Gastroesophageal sphincter (tissue), 4 donors: ENCODE measurements at regions not wholly inside any gene's neighbourhood (a gene's known extent, or its start where the extent isn't known, plus 50 kb on each side); places are given as distances from the start of the nearest gene placed in this dataset.

ENCODE experiments used
- ATAC-seq: fragments of 150-250 bp; one replicate; pipeline ENCODE4 v1.9.1; 2016; ENCODE audit warnings: mild to moderate bottlenecking, moderate library complexity
- H3K27ac ChIP-seq, 4 donors: fragments of 200-600 bp; sonication (generic) in 3 of 4; 1 replicate in 3 of 4; 2 replicates in 1 of 4; pipeline ENCODE4 v1.5.1; 2016 to 2019
- H3K27me3 ChIP-seq: fragments of 200-600 bp; sonication (generic); one replicate; pipeline ENCODE4 v1.5.1; 2019
- H3K36me3 ChIP-seq, 2 donors: fragments of 200-600 bp; sonication (generic); one replicate each; pipeline ENCODE4 v1.5.1; 2019; ENCODE audit warnings: control low read depth in 1 of 2
- H3K4me1 ChIP-seq, 3 donors: fragments of 200-600 bp; sonication (generic); 1 replicate in 2 of 3; 2 replicates in 1 of 3; pipeline ENCODE4 v1.5.1; 2016 to 2019; ENCODE audit warnings: control low read depth in 2 of 3
- H3K4me3 ChIP-seq, 2 donors: fragments of 200-600 bp; sonication (generic); one replicate each; pipeline ENCODE4 v1.5.1; 2019; ENCODE audit warnings: mild to moderate bottlenecking in 1 of 2, moderate library complexity in 1 of 2
- H3K9me3 ChIP-seq, 3 donors: fragments of 200-600 bp; sonication (generic); one replicate each; pipeline ENCODE4 v1.5.1; 2017 to 2019; ENCODE audit warnings: control low read depth in 2 of 3
- EP300 ChIP-seq: sonication (generic); formaldehyde crosslinking; IDR thresholded peaks from one replicate; pipeline ENCODE4 v1.6.1; 2017; ENCODE audit warnings: antibody characterized with exemption, mild to moderate bottlenecking
- POLR2A ChIP-seq, 2 donors: fragments of 450-650 bp; IDR thresholded peaks; one replicate each; pipeline ENCODE4 v1.6.1; 2017; ENCODE audit warnings: antibody characterized with exemption in 2 of 2, mild to moderate bottlenecking in 2 of 2, moderate library complexity in 1 of 2
- POLR2AphosphoS5 ChIP-seq: sonication (generic); formaldehyde crosslinking; IDR thresholded peaks from one replicate; pipeline ENCODE4 v1.6.1; 2017; ENCODE audit warnings: antibody characterized with exemption
- WGBS, 2 donors: methylation state at CpG; one replicate each; pipeline ENCODE4 v1.1.5; 2018; ENCODE audit warnings: low coverage in 1 of 2; 5-methylcytosine and 5-hydroxymethylcytosine counted together
- TF ChIP-seq, protein P1 (sequence below), 4 experiments: fragments of 200-600 bp in 2 of 4; fragments of 450-650 bp in 2 of 4; sonication (generic) in 1 of 4; IDR thresholded peaks; one replicate each; pipeline ENCODE4 v1.5.1; 2017 to 2019; ENCODE audit warnings: antibody characterized with exemption in 4 of 4, mild to moderate bottlenecking in 2 of 4, moderate library complexity in 2 of 4

DNA sequence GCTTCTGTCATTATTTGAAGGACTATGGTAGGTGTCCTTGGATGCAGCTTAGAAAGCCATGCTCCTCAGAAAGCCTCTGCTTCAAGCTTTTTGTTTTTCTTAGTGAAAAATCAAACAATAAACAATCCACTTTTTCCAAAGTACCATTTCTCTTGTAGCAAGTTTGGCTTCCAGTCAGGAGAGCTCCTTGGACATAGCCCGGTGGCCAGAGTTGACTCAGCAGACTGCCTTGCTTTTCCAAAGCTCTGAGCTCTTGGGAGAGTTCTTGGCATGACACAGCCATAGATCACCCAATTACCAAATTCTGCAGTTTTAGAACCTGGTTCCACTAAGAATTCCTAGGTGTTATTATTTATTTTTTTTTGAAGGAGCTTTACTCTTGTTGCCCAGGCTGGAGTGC, 189.4 kb upstream of the MTPN start:
- H3K4me3 ChIP-seq: no peak overlapping the region
- 25 to 89% methylated on average over 1 of the region's 1 CpG for WGBS, 2 donors
- no peaks in the 10 kb centered on the region for H3K36me3 ChIP-seq
- H3K9me3 ChIP-seq: no peaks in the 10 kb centered on the region
- H3K27ac ChIP-seq: no peak overlapping the region
- H3K4me1 ChIP-seq: no peaks in the 10 kb centered on the region
- no peaks in the 10 kb centered on the region for H3K27me3 ChIP-seq
- ATAC-seq: no peak
- no peak for TF ChIP-seq POLR2AphosphoS5
- TF ChIP-seq POLR2A (IDR thresholded peaks at IDR 0.05): no peak

DNA sequence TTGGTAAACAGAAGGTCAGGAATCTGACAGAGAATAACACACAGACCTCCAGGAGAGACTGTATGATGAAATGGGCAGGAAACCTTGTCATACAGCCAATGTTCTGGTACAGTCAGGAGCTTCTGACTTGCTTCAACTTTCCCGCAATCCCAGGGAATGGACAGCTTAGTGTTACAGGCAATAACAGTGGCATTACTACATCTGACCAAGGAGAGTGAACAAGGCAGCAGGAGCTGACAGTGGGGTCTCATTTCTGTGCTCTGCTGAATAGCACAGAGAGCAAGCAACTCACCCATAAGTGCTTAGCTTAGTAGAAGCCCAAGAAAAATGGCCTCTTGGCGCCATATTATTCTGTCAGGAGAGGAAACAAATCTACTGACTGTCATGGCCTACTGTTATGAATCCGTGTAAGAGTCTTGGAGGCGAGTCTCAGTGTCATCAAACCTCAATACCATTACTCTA, 186.2 kb upstream of the MTPN start:
- Histone ChIP-seq H3K27ac (no peak overlapping the region), H3K9me3 (no peaks in the 10 kb centered on the region), H3K36me3 (no peaks in the 10 kb centered on the region), H3K4me1 (no peaks in the 10 kb centered on the region), H3K27me3 (no peaks in the 10 kb centered on the region), H3K4me3 (no peak overlapping the region)
- ATAC-seq: no peak
- 92 to 100% methylated on average over 3 of the region's 4 CpGs for WGBS, 2 donors
- no peak for TF ChIP-seq POLR2A (IDR thresholded peaks at IDR 0.05)
- TF ChIP-seq EP300: no peak
- no peak for TF ChIP-seq POLR2AphosphoS5
- TF ChIP-seq, protein P1, sequence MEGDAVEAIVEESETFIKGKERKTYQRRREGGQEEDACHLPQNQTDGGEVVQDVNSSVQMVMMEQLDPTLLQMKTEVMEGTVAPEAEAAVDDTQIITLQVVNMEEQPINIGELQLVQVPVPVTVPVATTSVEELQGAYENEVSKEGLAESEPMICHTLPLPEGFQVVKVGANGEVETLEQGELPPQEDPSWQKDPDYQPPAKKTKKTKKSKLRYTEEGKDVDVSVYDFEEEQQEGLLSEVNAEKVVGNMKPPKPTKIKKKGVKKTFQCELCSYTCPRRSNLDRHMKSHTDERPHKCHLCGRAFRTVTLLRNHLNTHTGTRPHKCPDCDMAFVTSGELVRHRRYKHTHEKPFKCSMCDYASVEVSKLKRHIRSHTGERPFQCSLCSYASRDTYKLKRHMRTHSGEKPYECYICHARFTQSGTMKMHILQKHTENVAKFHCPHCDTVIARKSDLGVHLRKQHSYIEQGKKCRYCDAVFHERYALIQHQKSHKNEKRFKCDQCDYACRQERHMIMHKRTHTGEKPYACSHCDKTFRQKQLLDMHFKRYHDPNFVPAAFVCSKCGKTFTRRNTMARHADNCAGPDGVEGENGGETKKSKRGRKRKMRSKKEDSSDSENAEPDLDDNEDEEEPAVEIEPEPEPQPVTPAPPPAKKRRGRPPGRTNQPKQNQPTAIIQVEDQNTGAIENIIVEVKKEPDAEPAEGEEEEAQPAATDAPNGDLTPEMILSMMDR (IDR thresholded peaks at IDR 0.05): no peak

- WGBS, 2 donors: 63 to 100% methylated on average over 1 of the region's 1 CpG
- no peak for ATAC-seq
- no peak for TF ChIP-seq POLR2AphosphoS5
- TF ChIP-seq POLR2A (IDR thresholded peaks at IDR 0.05): no peak
- TF ChIP-seq EP300: no peak
- TF ChIP-seq, protein P1 (IDR thresholded peaks at IDR 0.05): no peak
- Histone ChIP-seq H3K27me3 (no peaks in the 10 kb centered on the region), H3K27ac (no peak overlapping the region), H3K9me3 (no peaks in the 10 kb centered on the region), H3K4me1 (no peaks in the 10 kb centered on the region), H3K36me3 (no peaks in the 10 kb centered on the region), H3K4me3 (no peak overlapping the region)
Observed at GRCh38 chr7:136150311-136150710, 173.2 kb upstream of the MTPN start.

GRCh38 chr7:136148920-136149319, 171.8 kb upstream of the MTPN start:
- ATAC-seq: no peak
- no peak overlapping the region for H3K4me3 ChIP-seq
- 67 to 74% methylated on average over 3 to 5 of the region's 5 CpGs for WGBS, 2 donors
- H3K27ac ChIP-seq: no peak overlapping the region
- no peaks in the 10 kb centered on the region for H3K9me3 ChIP-seq
- no peak for TF ChIP-seq POLR2AphosphoS5
- no peak for TF ChIP-seq EP300
- no peak for TF ChIP-seq POLR2A (IDR thresholded peaks at IDR 0.05)
- TF ChIP-seq, protein P1 (IDR thresholded peaks at IDR 0.05): no peak
- H3K27me3 ChIP-seq: no peaks in the 10 kb centered on the region
- no peaks in the 10 kb centered on the region for H3K4me1 ChIP-seq
- H3K36me3 ChIP-seq: no peaks in the 10 kb centered on the region

- no peak for ATAC-seq
- no peaks in the 10 kb centered on the region for H3K9me3 ChIP-seq
- H3K27me3 ChIP-seq: no peaks in the 10 kb centered on the region
- no peaks in the 10 kb centered on the region for H3K4me1 ChIP-seq
- 80 to 82% methylated on average over 1 of the region's 1 CpG for WGBS, 2 donors
- H3K4me3 ChIP-seq: no peak overlapping the region
- no peak for TF ChIP-seq POLR2AphosphoS5
- no peak for TF ChIP-seq POLR2A (IDR thresholded peaks at IDR 0.05)
- TF ChIP-seq, protein P1 (IDR thresholded peaks at IDR 0.05): no peak
- no peak for TF ChIP-seq EP300
- H3K27ac ChIP-seq: no peak overlapping the region
- H3K36me3 ChIP-seq: no peaks in the 10 kb centered on the region
Observed at GRCh38 chr7:136146925-136147324, 169.8 kb upstream of the MTPN start.
